Heart left ventricle (tissue), 13 donors: ENCODE measurements at regions not wholly inside any gene's neighbourhood (a gene's known extent, or its start where the extent isn't known, plus 50 kb on each side); places are given as distances from the start of the nearest gene placed in this dataset.

Experiments used
- POLR2A ChIP-seq, 2 donors: fragments of 450-650 bp; IDR thresholded peaks; one replicate each; pipeline ENCODE4 v1.6.1; 2017; ENCODE audit warnings: antibody characterized with exemption in 2 of 2, mild to moderate bottlenecking in 2 of 2, moderate library complexity in 2 of 2
- TF ChIP-seq, protein P1 (sequence below), 12 donors: fragments of 200-600 bp; sonication (generic) in 4 of 12; IDR thresholded peaks; one replicate each; pipeline versions ENCODE4 v1.5.0 to v1.8.0; 2018 to 2022; ENCODE audit warnings: antibody characterized with exemption in 12 of 12, mild to moderate bottlenecking in 5 of 12
- donor health status: ischemic (EF 13 %, LVEDD 7.1; RV severe dilation, severe dysfunction).
- donor health status: DM: no; HTN: yes; CAD: no.
- donor health status: DM: no; HTN: no; CAD: no.
- donor health status: ischemic (EF 25% LVEDD 6.9; RV normal size, moderate dysfunction).
- donor health status: ischemic (EF 25% LVEDD 5.7; RV mildly dilated, moderate dysfunction).
- donor health status: ischemic (EF 35%, LVEDD 5.7; RV mildly dilated, moderate dysfunction).
- donor health status: nonischemic (EF 11% LVEDD 7.7; RV severe dilation, severe dysfunction).
- donor health status: DM: yes; HTN: yes; CAD: no.
- donor health status: PGD.
- donor health status: ischemic (EF 29% LVEDD 5.4; RV normal size, mild dysfunction).
- donor health status: nonischemic (EF 23%, LVEDD 6.1; RV moderate dilation, normal function).

DNA sequence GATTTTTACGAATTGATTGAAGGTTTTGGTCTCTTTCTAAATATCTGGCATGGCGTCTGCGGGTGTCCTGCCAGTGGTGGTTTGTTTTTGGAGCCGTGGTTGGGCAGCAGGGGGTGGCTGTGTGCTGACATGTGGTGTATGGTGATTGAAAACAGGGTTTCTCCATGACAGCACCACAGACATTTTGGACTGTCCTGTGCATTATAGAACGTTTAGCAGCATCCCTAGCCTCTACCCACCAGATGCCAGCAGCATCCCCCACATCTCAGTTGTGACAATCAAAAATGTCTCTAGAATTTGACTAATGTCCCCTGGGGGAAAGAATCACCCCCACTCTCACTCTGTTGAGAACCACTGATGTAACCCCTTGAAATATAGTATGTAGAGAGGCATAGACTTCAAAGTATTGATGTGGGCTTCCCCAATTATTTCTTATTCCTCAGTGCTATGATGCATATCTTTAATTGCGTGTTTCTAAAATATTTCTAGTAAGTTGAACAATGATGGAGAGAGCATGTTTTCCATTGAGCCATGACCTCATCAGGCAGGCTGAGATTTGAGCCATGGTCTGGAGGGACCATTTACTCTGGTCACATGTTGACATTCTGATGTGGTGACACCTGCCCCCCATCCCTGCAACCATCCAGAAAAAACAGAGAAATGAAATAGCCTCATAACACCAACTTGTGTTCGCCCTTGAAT, 77.4 kb upstream of the MID1 start:
- TF ChIP-seq, protein P1, sequence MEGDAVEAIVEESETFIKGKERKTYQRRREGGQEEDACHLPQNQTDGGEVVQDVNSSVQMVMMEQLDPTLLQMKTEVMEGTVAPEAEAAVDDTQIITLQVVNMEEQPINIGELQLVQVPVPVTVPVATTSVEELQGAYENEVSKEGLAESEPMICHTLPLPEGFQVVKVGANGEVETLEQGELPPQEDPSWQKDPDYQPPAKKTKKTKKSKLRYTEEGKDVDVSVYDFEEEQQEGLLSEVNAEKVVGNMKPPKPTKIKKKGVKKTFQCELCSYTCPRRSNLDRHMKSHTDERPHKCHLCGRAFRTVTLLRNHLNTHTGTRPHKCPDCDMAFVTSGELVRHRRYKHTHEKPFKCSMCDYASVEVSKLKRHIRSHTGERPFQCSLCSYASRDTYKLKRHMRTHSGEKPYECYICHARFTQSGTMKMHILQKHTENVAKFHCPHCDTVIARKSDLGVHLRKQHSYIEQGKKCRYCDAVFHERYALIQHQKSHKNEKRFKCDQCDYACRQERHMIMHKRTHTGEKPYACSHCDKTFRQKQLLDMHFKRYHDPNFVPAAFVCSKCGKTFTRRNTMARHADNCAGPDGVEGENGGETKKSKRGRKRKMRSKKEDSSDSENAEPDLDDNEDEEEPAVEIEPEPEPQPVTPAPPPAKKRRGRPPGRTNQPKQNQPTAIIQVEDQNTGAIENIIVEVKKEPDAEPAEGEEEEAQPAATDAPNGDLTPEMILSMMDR (IDR thresholded peaks at IDR 0.05), result no peak
- no peak for TF ChIP-seq POLR2A (IDR thresholded peaks at IDR 0.05)
